Memory B cell (primary cell): ENCODE measurements at regions not wholly inside any gene's neighbourhood (a gene's known extent, or its start where the extent isn't known, plus 50 kb on each side); places are given as distances from the start of the nearest gene placed in this dataset.
A peak's percentile ranks its signal among the peaks of the same experiment; 100 is the strongest.
"Not testable (repeated sequence)": the region's sequence is repeated elsewhere in the genome, so short reads cannot be mapped to it uniquely, and the experiment has no call there.

ENCODE experiments used
- ATAC-seq: fragments of 150-1000 bp; cut with Tn5 transposase; 2 replicates; pipeline ENCODE4 v1.10.0; 2021; ENCODE audit warnings: low read depth, mild to moderate bottlenecking, moderate library complexity
- DNase-seq, 2 donors: peaks; one replicate each; pipeline ENCODE4 v3.0.0; 2022; ENCODE audit warnings: low spot score in 2 of 2
- H3K27ac Mint-ChIP-seq: one replicate; pipeline ENCODE4 v1.8.0; 2022; ENCODE audit warnings: mild to moderate bottlenecking, moderate library complexity, mixed read lengths
- H3K27me3 Mint-ChIP-seq: one replicate; pipeline ENCODE4 v1.8.0; 2022; ENCODE audit warnings: mixed read lengths
- H3K36me3 Mint-ChIP-seq: one replicate; pipeline ENCODE4 v1.8.0; 2022; ENCODE audit warnings: mild to moderate bottlenecking, mixed read lengths
- H3K4me1 Mint-ChIP-seq: one replicate; pipeline ENCODE4 v1.8.0; 2022; ENCODE audit warnings: mixed read lengths
- H3K4me3 Mint-ChIP-seq: one replicate; pipeline ENCODE4 v1.8.0; 2022; ENCODE audit warnings: mild to moderate bottlenecking, moderate library complexity, mixed read lengths
- H3K9me3 Mint-ChIP-seq: one replicate; pipeline ENCODE4 v1.8.0; 2022; ENCODE audit warnings: mixed read lengths

GRCh38 chr5:143635888-143636287 lies 176.1 kb upstream of the HMHB1 start:
- no peak for ATAC-seq
- Mint-ChIP-seq H3K36me3 (no peaks in the 10 kb centered on the region), H3K27me3 (no peaks in the 10 kb centered on the region), H3K4me3 (no peak overlapping the region), H3K27ac (no peak overlapping the region), H3K4me1 (no peaks in the 10 kb centered on the region), H3K9me3 (no peaks in the 10 kb centered on the region)
- no peak for DNase-seq

- no peaks in the 10 kb centered on the region for H3K27me3 Mint-ChIP-seq
- ATAC-seq = no peak
- no peak overlapping the region for H3K4me3 Mint-ChIP-seq
- H3K9me3 Mint-ChIP-seq = no peaks in the 10 kb centered on the region
- no peaks in the 10 kb centered on the region for H3K36me3 Mint-ChIP-seq
- no peak for DNase-seq
- no peaks in the 10 kb centered on the region for H3K4me1 Mint-ChIP-seq
- no peak overlapping the region for H3K27ac Mint-ChIP-seq
Observed at GRCh38 chr5:143635146-143635752, 176.7 kb upstream of the HMHB1 start.

GRCh38 chr5:143634689-143635088 lies 177.3 kb upstream of the HMHB1 start:
- no peak for ATAC-seq
- DNase-seq = no peak
- H3K9me3 Mint-ChIP-seq = no peaks in the 10 kb centered on the region
- H3K36me3 Mint-ChIP-seq = no peaks in the 10 kb centered on the region
- H3K27me3 Mint-ChIP-seq = no peaks in the 10 kb centered on the region
- H3K4me1 Mint-ChIP-seq = no peaks in the 10 kb centered on the region
- H3K27ac Mint-ChIP-seq = no peak overlapping the region
- H3K4me3 Mint-ChIP-seq = no peak overlapping the region

- Mint-ChIP-seq H3K4me1 (no peaks in the 10 kb centered on the region), H3K27ac (no peak overlapping the region), H3K4me3 (no peak overlapping the region), H3K36me3 (peaks cover 4% of the 10 kb centered on the region), H3K27me3 (no peaks in the 10 kb centered on the region), H3K9me3 (peaks cover 4% of the 10 kb centered on the region)
- ATAC-seq = no peak
- no peak for DNase-seq
Observed at GRCh38 chr5:143629871-143630659, 181.9 kb upstream of the HMHB1 start.

GRCh38 chr5:143625048-143625447 lies 186.9 kb upstream of the HMHB1 start:
- H3K4me3 Mint-ChIP-seq, H3K36me3 Mint-ChIP-seq, H3K9me3 Mint-ChIP-seq, H3K27ac Mint-ChIP-seq, H3K4me1 Mint-ChIP-seq, H3K27me3 Mint-ChIP-seq, ATAC-seq, DNase-seq: not testable (repeated sequence)

- Mint-ChIP-seq H3K9me3 (peaks cover 4% of the 10 kb centered on the region), H3K4me1 (peaks cover 3% of the 10 kb centered on the region), H3K4me3 (no peak overlapping the region), H3K36me3 (peaks cover 4% of the 10 kb centered on the region), H3K27me3 (peaks cover 4% of the 10 kb centered on the region), H3K27ac (no peak overlapping the region)
- no peak for DNase-seq
- ATAC-seq = no peak
Observed at GRCh38 chr5:143624465-143624864, 187.5 kb upstream of the HMHB1 start.

- Mint-ChIP-seq H3K36me3 (no peaks in the 10 kb centered on the region), H3K4me3 (no peak overlapping the region), H3K27ac (no peak overlapping the region), H3K9me3 (no peaks in the 10 kb centered on the region), H3K27me3 (peaks cover 4% of the 10 kb centered on the region), H3K4me1 (peaks cover 8% of the 10 kb centered on the region)
- DNase-seq = no peak
- no peak for ATAC-seq
Observed at GRCh38 chr5:143619040-143619439, 192.9 kb upstream of the HMHB1 start.

GRCh38 chr5:143618141-143618540 lies 193.8 kb upstream of the HMHB1 start:
- Mint-ChIP-seq H3K4me3 (no peak overlapping the region), H3K27ac (no peak overlapping the region), H3K9me3 (no peaks in the 10 kb centered on the region)

GRCh38 chr5:143614831-143615230 lies 197.1 kb upstream of the HMHB1 start:
- peaks cover 2% of the 10 kb centered on the region for H3K27me3 Mint-ChIP-seq
- H3K4me3 Mint-ChIP-seq = no peak overlapping the region
- peaks cover 5% of the 10 kb centered on the region for H3K4me1 Mint-ChIP-seq
- ATAC-seq = no peak
- H3K27ac Mint-ChIP-seq = no peak overlapping the region
- H3K36me3 Mint-ChIP-seq = no peaks in the 10 kb centered on the region
- H3K9me3 Mint-ChIP-seq = no peaks in the 10 kb centered on the region
- DNase-seq = no peak

More at GRCh38 chr5:143618141-143618540, 193.8 kb upstream of the HMHB1 start:
- DNase-seq (no peak), ATAC-seq (no peak)
- H3K27me3 Mint-ChIP-seq = peaks cover 4% of the 10 kb centered on the region
- peaks cover 8% of the 10 kb centered on the region for H3K4me1 Mint-ChIP-seq
- H3K36me3 Mint-ChIP-seq = no peaks in the 10 kb centered on the region

- DNase-seq (no peak), ATAC-seq (no peak)
- H3K36me3 Mint-ChIP-seq = peaks cover 2% of the 10 kb centered on the region
- H3K27ac Mint-ChIP-seq = no peak overlapping the region
- H3K4me3 Mint-ChIP-seq = no peak overlapping the region
- peaks cover 2% of the 10 kb centered on the region for H3K4me1 Mint-ChIP-seq
- peaks cover 2% of the 10 kb centered on the region for H3K27me3 Mint-ChIP-seq
- peaks cover 5% of the 10 kb centered on the region for H3K9me3 Mint-ChIP-seq
Observed at GRCh38 chr5:143613329-143613728, 198.6 kb upstream of the HMHB1 start.

- no peak for ATAC-seq
- Mint-ChIP-seq H3K36me3 (peaks cover 3% of the 10 kb centered on the region), H3K4me1 (peaks cover 2% of the 10 kb centered on the region), H3K9me3 (peaks cover 7% of the 10 kb centered on the region), H3K27ac (no peak overlapping the region), H3K4me3 (no peak overlapping the region), H3K27me3 (no peaks in the 10 kb centered on the region)
- DNase-seq = no peak
Observed at GRCh38 chr5:143610946-143611345, 201.0 kb upstream of the HMHB1 start.

- H3K36me3 Mint-ChIP-seq = peaks cover 6% of the 10 kb centered on the region
- DNase-seq (no peak), ATAC-seq (no peak)
- H3K4me3 Mint-ChIP-seq = no peak overlapping the region
- peak overlapping the region; percentile 8 for H3K27ac Mint-ChIP-seq
- H3K4me1 Mint-ChIP-seq = peaks cover 15% of the 10 kb centered on the region
- peaks cover 7% of the 10 kb centered on the region for H3K9me3 Mint-ChIP-seq
- no peaks in the 10 kb centered on the region for H3K27me3 Mint-ChIP-seq
Observed at GRCh38 chr5:143606043-143606752, 202.7 kb upstream of the NR3C1 start.

GRCh38 chr5:143605403-143606005 lies 202.0 kb upstream of the NR3C1 start:
- H3K27me3 Mint-ChIP-seq = no peaks in the 10 kb centered on the region
- H3K4me1 Mint-ChIP-seq = peaks cover 15% of the 10 kb centered on the region
- H3K27ac Mint-ChIP-seq = peak overlapping the region; percentile 8
- DNase-seq (no peak), ATAC-seq (peak; percentile 76)
- peaks cover 6% of the 10 kb centered on the region for H3K36me3 Mint-ChIP-seq
- H3K4me3 Mint-ChIP-seq = peak overlapping the region; percentile 31
- H3K9me3 Mint-ChIP-seq = peaks cover 7% of the 10 kb centered on the region

- Mint-ChIP-seq H3K27me3 (no peaks in the 10 kb centered on the region), H3K4me1 (peaks cover 15% of the 10 kb centered on the region), H3K36me3 (peaks cover 2% of the 10 kb centered on the region), H3K27ac (no peak overlapping the region), H3K4me3 (no peak overlapping the region), H3K9me3 (no peaks in the 10 kb centered on the region)
- DNase-seq (no peak), ATAC-seq (no peak)
Observed at GRCh38 chr5:143601917-143602333, 198.4 kb upstream of the NR3C1 start.
